ENCODE measurements at regions not wholly inside any gene's neighbourhood (a gene's known extent, or its start where the extent isn't known, plus 50 kb on each side); places are given as distances from the start of the nearest gene placed in this dataset.

- DNase-seq: no peak
Observed at GRCh38 chr5:166317425-166317824, 1974.0 kb upstream of the WWC1 start.

- no peak for DNase-seq
Observed at GRCh38 chr5:166320920-166321480, 1970.4 kb upstream of the WWC1 start.

- DNase-seq: no peak
Observed at GRCh38 chr5:166324372-166324771, 1967.1 kb upstream of the WWC1 start.

GRCh38 chr5:166329149-166329800 is 1962.2 kb upstream of the WWC1 start:
- no peak for DNase-seq

GRCh38 chr5:166330036-166330435 is 1961.4 kb upstream of the WWC1 start:
- DNase-seq: no peak

- no peak for DNase-seq
Observed at GRCh38 chr5:166331521-166331920, 1959.9 kb upstream of the WWC1 start.

- no peak for DNase-seq
Observed at GRCh38 chr5:166338801-166339200, 1952.6 kb upstream of the WWC1 start.

- DNase-seq: no peak
Observed at GRCh38 chr5:166340039-166340438, 1951.4 kb upstream of the WWC1 start.

GRCh38 chr5:166341740-166342337 is 1949.6 kb upstream of the WWC1 start:
- DNase-seq: no peak

- no peak for DNase-seq
Observed at GRCh38 chr5:166342402-166342801, 1949.0 kb upstream of the WWC1 start.

GRCh38 chr5:166346726-166347374 is 1944.6 kb upstream of the WWC1 start:
- DNase-seq: no peak

- DNase-seq: no peak
Observed at GRCh38 chr5:166349046-166349445, 1942.4 kb upstream of the WWC1 start.

- no peak for DNase-seq
Observed at GRCh38 chr5:166353580-166353979, 1937.9 kb upstream of the WWC1 start.

GRCh38 chr5:166354332-166354731 is 1937.1 kb upstream of the WWC1 start:
- DNase-seq: no peak

GRCh38 chr5:166356096-166356495 is 1935.3 kb upstream of the WWC1 start:
- no peak for DNase-seq

GRCh38 chr5:166358127-166358830 is 1933.2 kb upstream of the WWC1 start:
- no peak for DNase-seq

- DNase-seq: no peak
Observed at GRCh38 chr5:166363087-166363760, 1928.2 kb upstream of the WWC1 start.

- DNase-seq: no peak
Observed at GRCh38 chr5:166365164-166365563, 1926.3 kb upstream of the WWC1 start.

- DNase-seq: no peak
Observed at GRCh38 chr5:166367391-166367790, 1924.1 kb upstream of the WWC1 start.

GRCh38 chr5:166369346-166369745 is 1922.1 kb upstream of the WWC1 start:
- DNase-seq: no peak

- no peak for DNase-seq
Observed at GRCh38 chr5:166369807-166370206, 1921.6 kb upstream of the WWC1 start.

GRCh38 chr5:166370928-166371690 is 1920.3 kb upstream of the WWC1 start:
- DNase-seq: no peak

Measured in SIG-M5 (cell line).